HCT116 (cell line): ENCODE measurements at regions not wholly inside any gene's neighbourhood (a gene's known extent, or its start where the extent isn't known, plus 50 kb on each side); places are given as distances from the start of the nearest gene placed in this dataset.

Experiments used
- ATAC-seq: fragments of 200-7000 bp; cut with Tn5 transposase; 2 replicates; pipeline ENCODE4 v1.9.1; 2020; ENCODE audit warnings: mild to moderate bottlenecking, moderate library complexity
- BruUV-seq: library from RNA; stranded (reverse); fragments of 400-500 nt; replicated peaks from 2 replicates; lab custom pipeline; 2021; lab: Mats Ljungman, UMichigan
- CTCF ChIA-PET: fragments of 300-600 bp; sonication (Branson Sonifier 250); formaldehyde crosslinking; loops from one replicate; lab custom pipeline; 2021; ENCODE audit warnings: antibody characterized with exemption; lab: Charles Lee
- POLR2A ChIA-PET: fragments of 300-600, 350-600 bp; sonication (Branson Sonifier 250); formaldehyde crosslinking; loops from one replicate; lab custom pipeline; 2021; ENCODE audit warnings: antibody characterized with exemption; lab: Charles Lee
- RAD21 ChIA-PET, 2 experiments: fragments of 300-600 bp; sonication (Branson Sonifier 250); formaldehyde crosslinking; loops; one replicate each; lab custom pipeline; 2023; ENCODE audit warnings: low total read pairs in 2 of 2; ENCODE audit not compliant: uncharacterized antibody in 2 of 2, unreplicated experiment in 2 of 2, low non-redundant PET in 1 of 2; lab: Charles Lee
- DNase-seq: peaks from one replicate; pipeline ENCODE4 v3.0.0-alpha.2; 2010; ENCODE audit warnings: low read depth, low spot score
- H2AFZ ChIP-seq: fragments of 200-600 bp; shearing (Covaris generic), sonication (generic); 2 replicates; pipeline ENCODE4 v1.6.1; 2017; ENCODE audit warnings: low read depth, mixed run types, mixed read lengths, antibody characterized with exemption, low read length; ENCODE audit not compliant: poor library complexity, severe bottlenecking
- H3K27ac ChIP-seq: 2 replicates; pipeline ENCODE4 v1.5.1; 2012; ENCODE audit warnings: low read depth, low read length
- H3K27me3 ChIP-seq: fragments of 200-600 bp; sonication (generic); 2 replicates; pipeline ENCODE4 v1.6.1; 2016; ENCODE audit warnings: mixed run types, low read length, mixed read lengths; ENCODE audit not compliant: insufficient read depth
- H3K36me3 ChIP-seq, 2 experiments: fragments of 200-500 bp in 1 of 2; fragments of 200-600 bp in 1 of 2; sonication (Bioruptor generic) in 1 of 2; sonication (generic) in 1 of 2; 2 replicates each; pipeline versions ENCODE4 v1.5.1 to v1.6.1; 2014 to 2016; ENCODE audit warnings: low read length in 2 of 2, inconsistent platforms in 1 of 2, mixed read lengths in 1 of 2, mixed run types in 1 of 2; ENCODE audit not compliant: insufficient read depth in 2 of 2, control insufficient read depth in 1 of 2
- H3K4me1 ChIP-seq, 2 experiments: fragments of 200-600 bp in 1 of 2; sonication (generic) in 1 of 2; 2 replicates each; pipeline versions ENCODE4 v1.5.1 to v1.6.1; 2012 to 2017; ENCODE audit warnings: low read length in 2 of 2, inconsistent platforms in 1 of 2, mild to moderate bottlenecking in 1 of 2, mixed read lengths in 1 of 2, mixed run types in 1 of 2, moderate library complexity in 1 of 2; ENCODE audit not compliant: insufficient read depth in 2 of 2, control insufficient read depth in 1 of 2
- H3K4me2 ChIP-seq: fragments of 200-600 bp; sonication (generic); 2 replicates; pipeline ENCODE4 v1.6.1; 2017; ENCODE audit warnings: mixed run types, low read length, mixed read lengths
- H3K4me3 ChIP-seq, 2 experiments: fragments of 200-600 bp in 1 of 2; sonication (generic) in 1 of 2; replicated peaks in 1 of 2; 2 replicates each; pipeline ENCODE4 v1.5.1; 2011 to 2016; ENCODE audit warnings: low read length in 2 of 2, control low read depth in 1 of 2, low read depth in 1 of 2, mild to moderate bottlenecking in 1 of 2, mixed read lengths in 1 of 2, mixed run types in 1 of 2
- H3K79me2 ChIP-seq: fragments of 200-600 bp; sonication (generic); 2 replicates; pipeline ENCODE4 v1.6.1; 2017; ENCODE audit warnings: mild to moderate bottlenecking, mixed run types, low read length, moderate library complexity, mixed read lengths; ENCODE audit not compliant: insufficient read depth
- H3K9ac ChIP-seq: fragments of 200-600 bp; sonication (generic); 2 replicates; pipeline ENCODE4 v1.6.1; 2016; ENCODE audit warnings: low read length, mixed read lengths
- H3K9me2 ChIP-seq: fragments of 200-600 bp; sonication (generic), shearing (Covaris generic); 2 replicates; pipeline ENCODE4 v1.6.1; 2017; ENCODE audit warnings: mixed run types, mild to moderate bottlenecking, moderate library complexity; ENCODE audit not compliant: insufficient read depth
- H3K9me3 ChIP-seq, 2 experiments: fragments of 200-500 bp in 1 of 2; fragments of 200-600 bp in 1 of 2; sonication (Bioruptor generic) in 1 of 2; sonication (generic) in 1 of 2; 2 replicates each; pipeline ENCODE4 v1.6.1; 2014 to 2017; ENCODE audit warnings: low read length in 2 of 2, mixed read lengths in 2 of 2, inconsistent platforms in 1 of 2, low read depth in 1 of 2, mild to moderate bottlenecking in 1 of 2, mixed run types in 1 of 2, moderate library complexity in 1 of 2; ENCODE audit not compliant: control insufficient read depth in 1 of 2, insufficient read depth in 1 of 2
- H4K20me1 ChIP-seq: fragments of 200-600 bp; sonication (generic), shearing (Covaris generic); 2 replicates; pipeline ENCODE4 v1.6.1; 2017; ENCODE audit warnings: mixed run types, mild to moderate bottlenecking, moderate library complexity; ENCODE audit not compliant: insufficient read depth
- ATF3 ChIP-seq: IDR thresholded peaks from 2 replicates; pipeline ENCODE4 v1.6.1; 2012
- CBX3 ChIP-seq: IDR thresholded peaks from 2 replicates; pipeline ENCODE4 v1.6.1; 2012; ENCODE audit warnings: low read depth
- CEBPB ChIP-seq: IDR thresholded peaks from 2 replicates; pipeline ENCODE4 v1.6.1; 2012; ENCODE audit warnings: low read depth
- EGR1 ChIP-seq: IDR thresholded peaks from 2 replicates; pipeline ENCODE4 v1.6.1; 2012; ENCODE audit warnings: low read depth
- EZH2 ChIP-seq: fragments of 200-600 bp; sonication (generic); IDR thresholded peaks from 2 replicates; pipeline ENCODE4 v1.6.1; 2017; ENCODE audit warnings: antibody characterized with exemption, mixed run types
- EZH2phosphoT487 ChIP-seq: fragments of 200-600 bp; IDR thresholded peaks from 2 replicates; pipeline ENCODE4 v1.6.1; 2018; ENCODE audit warnings: antibody characterized with exemption, borderline replicate concordance
- FOSL1 ChIP-seq: IDR thresholded peaks from 2 replicates; pipeline ENCODE4 v1.6.1; 2012; ENCODE audit warnings: low read depth
- POLR2A ChIP-seq: IDR thresholded peaks from 2 replicates; pipeline ENCODE4 v1.7.0; 2011; ENCODE audit warnings: borderline replicate concordance; ENCODE audit not compliant: insufficient read depth, insufficient read length; ENCODE audit errors: extremely low read depth
- RAD21 ChIP-seq: IDR thresholded peaks from 2 replicates; pipeline ENCODE4 v1.6.1; 2012; ENCODE audit warnings: low read depth, mild to moderate bottlenecking
- REST ChIP-seq: IDR thresholded peaks from 2 replicates; pipeline ENCODE4 v1.6.1; 2012; ENCODE audit warnings: low read depth
- SIN3A ChIP-seq: IDR thresholded peaks from 2 replicates; pipeline ENCODE4 v1.6.1; 2012; ENCODE audit warnings: low read depth
- SP1 ChIP-seq: IDR thresholded peaks from 2 replicates; pipeline ENCODE4 v1.6.1; 2012; ENCODE audit warnings: low read depth
- SRF ChIP-seq: IDR thresholded peaks from 2 replicates; pipeline ENCODE4 v1.6.1; 2012; ENCODE audit warnings: low read depth
- YY1 ChIP-seq: IDR thresholded peaks from 2 replicates; pipeline ENCODE4 v1.6.1; 2011; ENCODE audit warnings: low read length, low read depth, moderate library complexity, mild to moderate bottlenecking; ENCODE audit not compliant: insufficient replicate concordance; ENCODE audit errors: extremely low read depth
- ZBTB33 ChIP-seq: IDR thresholded peaks from 2 replicates; pipeline ENCODE4 v1.6.1; 2011; ENCODE audit warnings: mild to moderate bottlenecking, low read length, moderate library complexity; ENCODE audit not compliant: insufficient replicate concordance; ENCODE audit errors: extremely low read depth
- ZFX ChIP-seq: fragments of 450-650 bp; IDR thresholded peaks from 2 replicates; pipeline ENCODE4 v1.6.1; 2017
- intact Hi-C: fragments of 100-400 bp; cut with micrococcal nuclease; formaldehyde crosslinking; loops from 2 replicates; pipeline ENCODE4 v1.10.0; 2022

- no TSS peak for BruUV-seq
- H3K27ac ChIP-seq, result no peak overlapping the region
- ATAC-seq (no peak), DNase-seq (no peak)
- H3K9ac ChIP-seq, result no peak overlapping the region
- POLR2A ChIA-PET, result no interaction called here
- no peaks in the 10 kb centered on the region for H3K4me1 ChIP-seq
- no peaks in the 10 kb centered on the region for H4K20me1 ChIP-seq
- no peak overlapping the region for H3K4me2 ChIP-seq
- no peak overlapping the region for H3K4me3 ChIP-seq
- CTCF ChIA-PET, result no interaction called here
- no peaks in the 10 kb centered on the region for H3K36me3 ChIP-seq
- H3K79me2 ChIP-seq, result no peaks in the 10 kb centered on the region
- TF ChIP-seq YY1, result no peak
- no peak for TF ChIP-seq SIN3A
- TF ChIP-seq CBX3, result no peak
- no peaks in the 10 kb centered on the region for H3K9me3 ChIP-seq
- intact Hi-C loops, result no loop called here
- H3K27me3 ChIP-seq, result no peaks in the 10 kb centered on the region; the same call in 1 of the 2 replicates
- RAD21 ChIA-PET, result no interaction called here
- H3K9me2 ChIP-seq, result no peaks in the 10 kb centered on the region
- H2AFZ ChIP-seq, result no peak overlapping the region
Observed at GRCh38 chr3:8436661-8437287, 64.8 kb upstream of the LMCD1 start.

GRCh38 chr3:8438507-8439079 is 63.0 kb upstream of the LMCD1 start:
- no peak overlapping the region for H3K27ac ChIP-seq
- no TSS peak for BruUV-seq
- TF ChIP-seq REST, result no peak
- TF ChIP-seq ZBTB33, result no peak
- no peak for TF ChIP-seq ATF3
- no peak for TF ChIP-seq EZH2phosphoT487
- TF ChIP-seq FOSL1, result no peak
- TF ChIP-seq ZFX, result no peak
- no peak for TF ChIP-seq EZH2
- TF ChIP-seq CEBPB, result no peak
- no peak for TF ChIP-seq EGR1
- no peak for TF ChIP-seq RAD21
- no peak for TF ChIP-seq SRF
- TF ChIP-seq SP1, result no peak
- no peak for TF ChIP-seq CBX3
- no peak for TF ChIP-seq POLR2A

More at GRCh38 chr3:8438507-8439079, 63.0 kb upstream of the LMCD1 start:
- Histone ChIP-seq H3K4me2 (no peak overlapping the region), H3K9ac (no peak overlapping the region), H2AFZ (no peak overlapping the region), H3K79me2 (no peaks in the 10 kb centered on the region), H3K9me3 (no peaks in the 10 kb centered on the region), H3K4me1 (no peaks in the 10 kb centered on the region; a peak in 1 of 4 replicates), H3K27me3 (no peaks in the 10 kb centered on the region; the same call in 1 of the 2 replicates), H3K4me3 (no peak overlapping the region), H3K9me2 (no peaks in the 10 kb centered on the region), H4K20me1 (no peaks in the 10 kb centered on the region), H3K36me3 (no peaks in the 10 kb centered on the region)
- DNase-seq, result no peak
- ChIA-PET POLR2A (no interaction called here), CTCF (no interaction called here), RAD21 (no interaction called here)
- intact Hi-C loops, result no loop called here
- peak; percentile 9; the same call in 1 of the 2 replicates for ATAC-seq
